ENCODE measurements at regions not wholly inside any gene's neighbourhood (a gene's known extent, or its start where the extent isn't known, plus 50 kb on each side); places are given as distances from the start of the nearest gene placed in this dataset.

GRCh38 chr2:57546478-57546877 lies 500.1 kb upstream of the VRK2 start:
- no peaks in the 10 kb centered on the region for H3K9me3 ChIP-seq (ENCODE audit: insufficient read depth, low read depth)
- no peak overlapping the region for H3K4me3 ChIP-seq
- no peaks in the 10 kb centered on the region for H3K27me3 ChIP-seq (ENCODE audit: insufficient read depth, low read depth)
- H3K27ac ChIP-seq = no peak overlapping the region
- TF ChIP-seq EZH2 (IDR thresholded peaks at IDR 0.05; ENCODE audit: low read depth) = no peak
- TF ChIP-seq CTCF (conservative IDR thresholded peaks at IDR 0.05) = no peak
- H3K36me3 ChIP-seq (ENCODE audit: low read depth) = no peaks in the 10 kb centered on the region
- no peak overlapping the region for H2AFZ ChIP-seq
- no peaks in the 10 kb centered on the region for H3F3A ChIP-seq (ENCODE audit: insufficient read depth, low read depth)
- DNase-seq = no peak
- no peaks in the 10 kb centered on the region for H3K79me2 ChIP-seq (ENCODE audit: low read depth)
- intact Hi-C loops (cut with micrococcal nuclease; ENCODE audit: unreplicated experiment) = no loop called here
- BruUV-seq (replicated peaks) = no TSS peak
- no peak overlapping the region for H3K4me2 ChIP-seq
- ChIA-PET POLR2A (ENCODE audit: unreplicated experiment) (no interaction called here), CTCF (no interaction called here)
- H3K4me1 ChIP-seq (replicated peaks; ENCODE audit: insufficient read depth) = no peaks in the 10 kb centered on the region
- H3K9me2 ChIP-seq (ENCODE audit: insufficient read depth) = no peaks in the 10 kb centered on the region
- H4K20me1 ChIP-seq (ENCODE audit: insufficient read depth) = no peaks in the 10 kb centered on the region

- H3K79me2 ChIP-seq (ENCODE audit: low read depth) = no peaks in the 10 kb centered on the region
- no peaks in the 10 kb centered on the region for H4K20me1 ChIP-seq (ENCODE audit: insufficient read depth)
- H3K4me3 ChIP-seq = no peak overlapping the region
- ChIA-PET CTCF (no interaction called here), POLR2A (ENCODE audit: unreplicated experiment) (no interaction called here)
- no peak overlapping the region for H3K4me2 ChIP-seq
- no peaks in the 10 kb centered on the region for H3K4me1 ChIP-seq (replicated peaks; ENCODE audit: insufficient read depth)
- no peak for DNase-seq
- TF ChIP-seq CTCF (conservative IDR thresholded peaks at IDR 0.05) (peak; percentile 54; the same call in 1 of the 2 replicates), EZH2 (IDR thresholded peaks at IDR 0.05; ENCODE audit: low read depth) (no peak)
- H2AFZ ChIP-seq = no peak overlapping the region
- H3K9me3 ChIP-seq (ENCODE audit: insufficient read depth, low read depth) = no peaks in the 10 kb centered on the region
- no peaks in the 10 kb centered on the region for H3K27me3 ChIP-seq (ENCODE audit: insufficient read depth, low read depth)
- BruUV-seq (replicated peaks) = no TSS peak
- no peaks in the 10 kb centered on the region for H3K36me3 ChIP-seq (ENCODE audit: low read depth)
- no peaks in the 10 kb centered on the region for H3F3A ChIP-seq (ENCODE audit: insufficient read depth, low read depth)
- H3K9me2 ChIP-seq (ENCODE audit: insufficient read depth) = no peaks in the 10 kb centered on the region
- intact Hi-C loops (cut with micrococcal nuclease; ENCODE audit: unreplicated experiment) = no loop called here
- H3K27ac ChIP-seq = no peak overlapping the region
Observed at GRCh38 chr2:57549642-57550102, 496.9 kb upstream of the VRK2 start.

- POLR2A ChIA-PET (ENCODE audit: unreplicated experiment) = no interaction called here
- H3K27me3 ChIP-seq (ENCODE audit: insufficient read depth, low read depth) = no peaks in the 10 kb centered on the region
- no peaks in the 10 kb centered on the region for H3K79me2 ChIP-seq (ENCODE audit: low read depth)
- CTCF ChIA-PET = no interaction called here
- no peak for DNase-seq
- H4K20me1 ChIP-seq (ENCODE audit: insufficient read depth) = no peaks in the 10 kb centered on the region
- no peak for TF ChIP-seq EZH2 (IDR thresholded peaks at IDR 0.05; ENCODE audit: low read depth)
- no peak for TF ChIP-seq CTCF (conservative IDR thresholded peaks at IDR 0.05)
- no peak overlapping the region for H3K4me3 ChIP-seq
- H3F3A ChIP-seq (ENCODE audit: insufficient read depth, low read depth) = no peaks in the 10 kb centered on the region
- no peaks in the 10 kb centered on the region for H3K9me3 ChIP-seq (ENCODE audit: insufficient read depth, low read depth)
- no peak overlapping the region for H3K27ac ChIP-seq
- no peaks in the 10 kb centered on the region for H3K4me1 ChIP-seq (replicated peaks; ENCODE audit: insufficient read depth)
- H3K36me3 ChIP-seq (ENCODE audit: low read depth) = no peaks in the 10 kb centered on the region
- intact Hi-C loops (cut with micrococcal nuclease; ENCODE audit: unreplicated experiment) = no loop called here
- H3K4me2 ChIP-seq = no peak overlapping the region
- H2AFZ ChIP-seq = no peak overlapping the region
- no TSS peak for BruUV-seq (replicated peaks)
- H3K9me2 ChIP-seq (ENCODE audit: insufficient read depth) = 0 out of 2 replicates have a peak, but pooled peaks cover 3% of the 10 kb centered on the region
Observed at GRCh38 chr2:57550912-57551311, 495.7 kb upstream of the VRK2 start.

All from PC-9 (cell line).